Endothelial cell of umbilical vein (primary cell): ENCODE measurements at regions not wholly inside any gene's neighbourhood (a gene's known extent, or its start where the extent isn't known, plus 50 kb on each side); places are given as distances from the start of the nearest gene placed in this dataset.

Experiments
- EZH2 ChIP-seq: IDR thresholded peaks from 2 replicates; pipeline ENCODE4 v1.6.1; 2012; ENCODE audit warnings: borderline replicate concordance, low read depth, mild to moderate bottlenecking, moderate library complexity, low read length, inconsistent platforms; ENCODE audit not compliant: severe bottlenecking
- MYC ChIP-seq: IDR thresholded peaks from one replicate; pipeline ENCODE4 v1.6.1; 2011; ENCODE audit warnings: mild to moderate bottlenecking, low read depth, low read length
- POLR2A ChIP-seq: IDR thresholded peaks from 2 replicates; pipeline ENCODE4 v1.6.1; 2012; ENCODE audit warnings: low read depth, mild to moderate bottlenecking, control low read depth, low read length
- POLR2AphosphoS5 ChIP-seq: IDR thresholded peaks from 2 replicates; pipeline ENCODE4 v1.6.1; 2012; ENCODE audit warnings: low read depth, mild to moderate bottlenecking, control low read depth, low read length, moderate library complexity; ENCODE audit not compliant: insufficient read depth
- TF ChIP-seq, protein P1 (sequence below), 2 donors: IDR thresholded peaks; 1 replicate in 1 of 2; 2 replicates in 1 of 2; pipeline ENCODE4 v1.5.1; 2011; ENCODE audit warnings: low read length in 2 of 2, mild to moderate bottlenecking in 2 of 2, moderate library complexity in 2 of 2, control low read depth in 1 of 2, inconsistent platforms in 1 of 2, low read depth in 1 of 2; ENCODE audit not compliant: insufficient read depth in 1 of 2; ENCODE audit errors: extremely low read depth in 1 of 2
- TF ChIP-seq, protein P2 (sequence below): IDR thresholded peaks from 2 replicates; pipeline ENCODE4 v1.6.1; 2011; ENCODE audit not compliant: insufficient read depth, insufficient read length

DNA sequence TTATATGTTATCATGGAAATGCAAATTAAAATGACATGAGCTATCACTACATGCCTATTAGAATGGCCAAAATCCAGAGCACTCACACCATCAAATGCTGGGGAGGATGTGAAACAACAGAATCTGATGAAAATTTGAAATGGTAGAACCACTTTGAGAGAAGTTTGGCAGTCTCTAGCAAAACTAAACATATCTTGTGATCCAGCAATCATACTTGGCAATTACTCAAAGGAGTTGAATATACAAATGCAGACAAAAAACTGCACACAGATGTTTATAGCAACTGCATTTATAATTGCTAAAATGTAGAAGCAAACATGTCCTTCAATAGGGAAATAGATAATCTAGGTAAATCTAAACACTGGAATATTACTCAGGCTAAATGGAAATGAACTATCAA, 1164.9 kb downstream of the DNAJB9 start:
- TF ChIP-seq EZH2 = no peak
- no peak for TF ChIP-seq POLR2A
- TF ChIP-seq, protein P1, sequence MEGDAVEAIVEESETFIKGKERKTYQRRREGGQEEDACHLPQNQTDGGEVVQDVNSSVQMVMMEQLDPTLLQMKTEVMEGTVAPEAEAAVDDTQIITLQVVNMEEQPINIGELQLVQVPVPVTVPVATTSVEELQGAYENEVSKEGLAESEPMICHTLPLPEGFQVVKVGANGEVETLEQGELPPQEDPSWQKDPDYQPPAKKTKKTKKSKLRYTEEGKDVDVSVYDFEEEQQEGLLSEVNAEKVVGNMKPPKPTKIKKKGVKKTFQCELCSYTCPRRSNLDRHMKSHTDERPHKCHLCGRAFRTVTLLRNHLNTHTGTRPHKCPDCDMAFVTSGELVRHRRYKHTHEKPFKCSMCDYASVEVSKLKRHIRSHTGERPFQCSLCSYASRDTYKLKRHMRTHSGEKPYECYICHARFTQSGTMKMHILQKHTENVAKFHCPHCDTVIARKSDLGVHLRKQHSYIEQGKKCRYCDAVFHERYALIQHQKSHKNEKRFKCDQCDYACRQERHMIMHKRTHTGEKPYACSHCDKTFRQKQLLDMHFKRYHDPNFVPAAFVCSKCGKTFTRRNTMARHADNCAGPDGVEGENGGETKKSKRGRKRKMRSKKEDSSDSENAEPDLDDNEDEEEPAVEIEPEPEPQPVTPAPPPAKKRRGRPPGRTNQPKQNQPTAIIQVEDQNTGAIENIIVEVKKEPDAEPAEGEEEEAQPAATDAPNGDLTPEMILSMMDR (IDR thresholded peaks at IDR 0.05; ENCODE audit: extremely low read depth in 1 of 2, insufficient read depth in 1 of 2, low read depth in 1 of 2, low read length in 2 of 2) = no peak
- TF ChIP-seq, protein P2, sequence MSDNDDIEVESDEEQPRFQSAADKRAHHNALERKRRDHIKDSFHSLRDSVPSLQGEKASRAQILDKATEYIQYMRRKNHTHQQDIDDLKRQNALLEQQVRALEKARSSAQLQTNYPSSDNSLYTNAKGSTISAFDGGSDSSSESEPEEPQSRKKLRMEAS = no peak
- TF ChIP-seq POLR2AphosphoS5 = no peak
- TF ChIP-seq MYC = no peak
